GM21619 (cell line): ENCODE measurements at regions not wholly inside any gene's neighbourhood (a gene's known extent, or its start where the extent isn't known, plus 50 kb on each side); places are given as distances from the start of the nearest gene placed in this dataset.

Experiments used
- ATAC-seq: cut with Tn5 transposase; IDR thresholded peaks from one replicate; pipeline ENCODE4 v1.9.1; 2021; ENCODE audit not compliant: unreplicated experiment

DNA sequence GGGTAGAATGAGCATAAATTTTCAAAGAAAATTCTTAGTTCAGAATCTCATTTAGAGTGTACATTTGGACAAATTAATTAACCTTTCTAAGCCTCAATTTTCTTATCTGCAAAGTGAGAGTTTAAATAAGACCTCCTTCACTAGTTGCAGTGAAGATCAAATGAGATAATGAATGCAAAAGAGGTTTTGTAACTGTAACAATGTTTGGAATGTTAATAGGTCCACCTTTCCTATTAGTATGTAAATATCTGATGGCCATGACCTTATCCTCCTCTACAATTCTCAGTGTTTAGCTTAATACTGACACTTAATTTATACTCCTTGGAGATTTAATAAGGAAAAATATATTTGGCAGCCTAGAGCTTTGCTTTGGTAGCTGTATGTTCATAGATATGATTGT, 138.8 kb downstream of the GABRG1 start:
- ATAC-seq = no peak

- no peak for ATAC-seq
Measured at GRCh38 chr4:45971108-45971507, 152.7 kb downstream of the GABRG1 start.

GRCh38 chr4:45957353-45957752, 166.5 kb downstream of the GABRG1 start:
- no peak for ATAC-seq

GRCh38 chr4:45954276-45954675, 169.6 kb downstream of the GABRG1 start:
- ATAC-seq = no peak

DNA sequence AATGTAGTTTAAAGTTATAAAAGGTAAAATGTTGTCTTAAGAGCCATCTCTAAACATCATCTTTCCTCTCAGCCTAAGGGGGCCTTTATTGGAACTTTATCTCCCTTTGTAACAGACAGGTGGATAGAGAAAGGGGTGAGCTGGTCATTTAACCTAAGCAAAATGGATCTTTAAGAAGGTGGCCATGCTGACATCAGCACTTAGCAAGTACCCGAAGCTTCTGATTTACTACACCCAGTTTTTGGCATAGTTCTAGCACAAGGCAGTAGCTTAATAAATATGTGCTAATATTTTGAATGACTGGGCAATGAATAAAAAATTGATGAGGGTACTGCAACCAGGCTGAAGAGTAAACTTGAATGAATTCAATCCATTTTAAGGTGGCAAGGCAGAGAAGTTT, 172.7 kb downstream of the GABRG1 start:
- no peak for ATAC-seq

DNA sequence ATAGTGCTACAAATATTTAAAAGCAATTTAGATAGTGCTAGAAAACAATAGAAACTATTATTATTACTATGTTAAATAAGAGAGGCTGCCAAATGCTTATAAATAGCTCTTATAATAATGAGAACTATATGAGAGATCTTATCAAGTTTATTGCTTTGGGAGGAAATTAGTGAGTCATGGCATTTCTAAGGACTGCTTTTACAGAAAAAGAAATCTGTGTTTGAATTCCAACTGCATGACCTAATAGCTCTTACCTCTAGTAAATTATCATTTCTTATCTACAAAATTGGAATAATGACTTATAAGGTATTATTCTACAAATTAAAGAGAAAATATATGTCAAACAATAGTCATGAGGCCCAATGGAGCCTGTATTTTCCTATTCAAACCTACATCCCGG, 177.2 kb downstream of the GABRG1 start:
- no peak for ATAC-seq

GRCh38 chr4:45944000-45944399, 179.9 kb downstream of the GABRG1 start:
- no peak for ATAC-seq

GRCh38 chr4:45939056-45939455, 184.8 kb downstream of the GABRG1 start:
- no peak for ATAC-seq

- no peak for ATAC-seq
Measured at GRCh38 chr4:45931154-45931553, 192.7 kb downstream of the GABRG1 start.

GRCh38 chr4:45927641-45928040, 196.2 kb downstream of the GABRG1 start:
- no peak for ATAC-seq

- ATAC-seq = no peak
Measured at GRCh38 chr4:45925809-45926208, 198.0 kb downstream of the GABRG1 start.

DNA sequence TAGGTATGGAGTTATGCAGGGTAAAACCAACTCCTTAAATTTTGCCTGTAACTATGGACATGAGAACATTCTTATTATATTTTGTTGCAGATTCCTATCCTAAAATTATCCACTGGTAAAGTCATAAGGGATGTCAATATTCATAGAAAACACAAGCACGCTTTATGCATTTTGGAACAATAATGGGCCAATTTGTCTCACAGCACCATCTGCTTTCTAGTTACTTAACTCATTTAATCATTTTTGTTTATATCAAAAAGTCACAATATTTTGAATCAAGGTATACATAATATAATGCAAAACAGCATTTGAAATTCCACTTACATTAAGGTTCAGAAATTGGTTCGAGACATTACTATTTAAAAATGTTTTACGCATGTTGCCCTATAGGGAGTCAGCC, 203.0 kb downstream of the GABRG1 start:
- ATAC-seq = no peak

DNA sequence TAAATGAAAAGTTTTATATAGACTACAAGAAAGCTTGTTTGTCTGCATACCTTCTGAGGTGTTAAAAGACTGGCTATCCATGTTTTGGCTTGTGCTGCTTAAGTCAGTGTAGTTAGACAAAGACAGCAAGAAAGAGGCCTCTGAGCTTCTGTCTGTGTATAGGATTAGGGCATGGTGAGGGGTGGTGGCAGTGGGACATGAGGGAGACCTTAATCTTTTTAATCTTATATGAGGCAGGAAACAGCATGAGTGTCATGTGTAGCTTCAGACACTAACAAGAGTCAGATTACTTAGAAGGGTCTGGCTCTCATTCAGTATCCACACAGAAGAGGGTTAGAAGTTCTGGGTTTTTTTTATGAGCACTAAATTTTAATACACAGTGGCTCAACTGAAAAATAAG, 213.3 kb downstream of the GABRG1 start:
- ATAC-seq = no peak

GRCh38 chr4:45897946-45898585, 225.8 kb downstream of the GABRG1 start:
- ATAC-seq = no peak

GRCh38 chr4:45883421-45883820, 240.4 kb downstream of the GABRG1 start:
- ATAC-seq = no peak

- no peak for ATAC-seq
Measured at GRCh38 chr4:45876235-45876890, 247.5 kb downstream of the GABRG1 start.

GRCh38 chr4:45869184-45869583, 254.7 kb downstream of the GABRG1 start:
- ATAC-seq = no peak

DNA sequence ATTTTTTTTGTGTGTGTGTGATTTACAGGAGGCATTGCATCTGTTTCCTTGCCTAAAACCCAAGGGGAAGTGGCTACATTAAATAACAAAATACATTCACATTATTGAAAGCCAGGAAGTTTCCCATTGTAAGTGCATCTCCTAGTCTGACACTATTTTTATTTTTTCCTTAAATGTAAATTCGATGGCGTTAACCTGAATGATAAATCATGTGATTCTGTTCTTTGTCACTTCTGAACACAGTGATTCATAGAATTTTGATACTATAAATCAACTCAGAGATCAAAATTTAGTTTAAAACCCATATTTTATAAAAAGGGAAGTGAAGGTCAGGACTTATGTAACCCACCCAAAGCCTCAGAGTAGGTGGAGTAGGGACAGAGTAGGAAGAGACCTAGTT, 258.1 kb downstream of the GABRG1 start:
- no peak for ATAC-seq

- no peak for ATAC-seq
Measured at GRCh38 chr4:45855857-45856256, 268.0 kb downstream of the GABRG1 start.

- no peak for ATAC-seq
Measured at GRCh38 chr4:45846016-45846415, 277.8 kb downstream of the GABRG1 start.

GRCh38 chr4:45841791-45842190, 282.1 kb downstream of the GABRG1 start:
- no peak for ATAC-seq

- ATAC-seq = no peak
Measured at GRCh38 chr4:45831692-45832091, 292.2 kb downstream of the GABRG1 start.

- ATAC-seq = no peak
Measured at GRCh38 chr4:45803994-45804393, 319.9 kb downstream of the GABRG1 start.
